Esophagus squamous epithelium (tissue), 4 donors: ENCODE measurements at regions not wholly inside any gene's neighbourhood (a gene's known extent, or its start where the extent isn't known, plus 50 kb on each side); places are given as distances from the start of the nearest gene placed in this dataset.

Experiments used
- CTCF ChIP-seq, 6 experiments: fragments of 450-650 bp in 4 of 6; fragments of 200-600 bp in 2 of 6; sonication (generic) in 2 of 6; IDR thresholded peaks; one replicate each; pipeline ENCODE4 v1.5.1; 2016 to 2019; ENCODE audit warnings: antibody characterized with exemption in 6 of 6, mild to moderate bottlenecking in 4 of 6, moderate library complexity in 4 of 6
- POLR2A ChIP-seq, 4 donors: fragments of 450-650 bp; IDR thresholded peaks; one replicate each; pipeline ENCODE4 v1.6.1; 2017; ENCODE audit warnings: antibody characterized with exemption in 4 of 4, mild to moderate bottlenecking in 4 of 4, moderate library complexity in 3 of 4

- no peak for TF ChIP-seq POLR2A (IDR thresholded peaks at IDR 0.05)
- no peak for TF ChIP-seq CTCF (IDR thresholded peaks at IDR 0.05)
Observed at GRCh38 chr3:54038391-54038790, 84.0 kb upstream of the CACNA2D3 start.
